CD4-positive, CD25-positive, alpha-beta regulatory T cell (primary cell): ENCODE measurements at regions not wholly inside any gene's neighbourhood (a gene's known extent, or its start where the extent isn't known, plus 50 kb on each side); places are given as distances from the start of the nearest gene placed in this dataset.

ENCODE experiments used
- ATAC-seq, 2 donors: fragments of 150-1000 bp; cut with Tn5 transposase; one replicate each; pipeline ENCODE4 v1.10.0; 2021; ENCODE audit warnings: low read depth in 2 of 2, moderate number of reproducible peaks in 2 of 2, moderate library complexity in 1 of 2
- DNase-seq, 3 donors: peaks; one replicate each; pipeline versions ENCODE4 v3.0.0 to v3.0.0-alpha.2; 2012 to 2022; ENCODE audit warnings: mixed read lengths in 1 of 3
- H3K27ac ChIP-seq: one replicate; pipeline ENCODE4 v1.7.0; 2013; ENCODE audit warnings: mild to moderate bottlenecking, low read length; ENCODE audit not compliant: insufficient read depth, poor library complexity, severe bottlenecking
- H3K27me3 ChIP-seq: one replicate; pipeline ENCODE4 v1.7.0; 2013; ENCODE audit warnings: low read length; ENCODE audit not compliant: control insufficient read depth, insufficient read depth
- H3K36me3 ChIP-seq: one replicate; pipeline ENCODE4 v1.7.0; 2013; ENCODE audit warnings: mild to moderate bottlenecking, low read length, moderate library complexity; ENCODE audit not compliant: control insufficient read depth, insufficient read depth
- H3K4me1 ChIP-seq: 2 replicates; pipeline ENCODE4 v1.7.0; 2013; ENCODE audit warnings: mild to moderate bottlenecking, low read length; ENCODE audit not compliant: insufficient read depth, control insufficient read depth, poor library complexity, severe bottlenecking
- H3K4me3 ChIP-seq: one replicate; pipeline ENCODE4 v1.7.0; 2013; ENCODE audit warnings: low read depth, mild to moderate bottlenecking, low read length, moderate library complexity
- H3K9me3 ChIP-seq, 2 experiments: 1 replicate in 1 of 2; 2 replicates in 1 of 2; pipeline ENCODE4 v1.7.0; 2013; ENCODE audit warnings: low read length in 2 of 2, mild to moderate bottlenecking in 1 of 2, moderate library complexity in 1 of 2; ENCODE audit not compliant: control insufficient read depth in 2 of 2
- H3K27ac Mint-ChIP-seq, 3 donors: one replicate each; pipeline ENCODE4 v1.8.0; 2020 to 2022; ENCODE audit warnings: mild to moderate bottlenecking in 3 of 3, mixed read lengths in 3 of 3, moderate library complexity in 2 of 3
- H3K27me3 Mint-ChIP-seq: one replicate; pipeline ENCODE4 v1.8.0; 2022; ENCODE audit warnings: mild to moderate bottlenecking, mixed read lengths
- H3K36me3 Mint-ChIP-seq: one replicate; pipeline ENCODE4 v1.8.0; 2020; ENCODE audit warnings: mixed read lengths
- H3K4me1 Mint-ChIP-seq, 4 donors: one replicate each; pipeline ENCODE4 v1.8.0; 2020 to 2022; ENCODE audit warnings: mixed read lengths in 4 of 4, mild to moderate bottlenecking in 1 of 4
- H3K4me3 Mint-ChIP-seq, 4 donors: one replicate each; pipeline ENCODE4 v1.8.0; 2020 to 2022; ENCODE audit warnings: mild to moderate bottlenecking in 4 of 4, mixed read lengths in 4 of 4, moderate library complexity in 3 of 4
- H3K9me3 Mint-ChIP-seq, 7 donors: one replicate each; pipeline ENCODE4 v1.8.0; 2020 to 2022; ENCODE audit warnings: mixed read lengths in 7 of 7, mild to moderate bottlenecking in 3 of 7, moderate library complexity in 2 of 7

DNA sequence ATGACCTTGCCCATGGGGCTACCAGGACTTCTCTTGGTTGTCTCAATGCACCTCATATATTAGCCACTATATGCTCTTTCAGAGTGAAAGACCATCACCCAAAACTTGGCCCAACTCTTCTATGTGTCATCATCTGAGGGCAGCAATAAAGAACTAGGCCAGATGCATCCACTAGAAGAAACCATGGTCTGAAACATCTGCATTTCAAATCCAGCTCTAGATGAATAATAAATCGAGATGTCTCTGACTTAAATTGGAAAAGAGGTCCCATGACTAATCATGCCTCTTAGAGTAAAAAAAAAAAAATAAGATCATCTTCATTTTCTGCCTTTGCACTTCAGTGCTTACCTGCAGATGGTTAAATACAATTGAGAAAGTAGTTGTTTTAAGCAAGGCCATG, 397.6 kb upstream of the PITX2 start:
- no peaks in the 10 kb centered on the region for H3K27me3 ChIP-seq
- H3K4me1 ChIP-seq = no peaks in the 10 kb centered on the region
- H3K27me3 Mint-ChIP-seq = no peaks in the 10 kb centered on the region
- H3K9me3 Mint-ChIP-seq = peaks cover 0 to 4% (median 0%) of the 10 kb centered on the region in 7 donors
- no peak overlapping the region for H3K27ac Mint-ChIP-seq
- no peak overlapping the region for H3K4me3 ChIP-seq
- H3K9me3 ChIP-seq = no peaks in the 10 kb centered on the region
- ATAC-seq (no peak), DNase-seq (no peak)
- no peaks in the 10 kb centered on the region for H3K36me3 ChIP-seq
- no peaks in the 10 kb centered on the region for H3K36me3 Mint-ChIP-seq
- no peaks in the 10 kb centered on the region for H3K4me1 Mint-ChIP-seq
- no peak overlapping the region for H3K4me3 Mint-ChIP-seq
- H3K27ac ChIP-seq = no peak overlapping the region

DNA sequence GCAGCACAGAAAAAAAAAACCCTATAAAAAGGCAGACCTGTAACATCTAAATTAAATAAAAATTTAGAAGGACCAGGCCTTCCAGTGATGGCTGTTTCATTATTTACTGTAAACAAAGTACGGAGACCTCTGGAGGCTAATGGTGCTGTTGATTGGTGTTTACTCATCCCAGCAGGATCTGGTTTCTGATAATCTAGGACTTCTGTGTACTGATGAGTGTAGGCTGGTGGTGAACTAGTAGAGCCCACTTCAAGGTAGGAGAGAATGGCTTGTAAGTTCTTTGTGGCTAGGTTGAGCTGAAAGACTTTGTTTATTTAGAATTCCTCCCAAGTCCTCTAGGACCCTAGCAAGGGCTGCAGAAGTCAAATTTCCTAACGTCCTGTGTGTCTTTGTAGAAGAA, 398.1 kb upstream of the PITX2 start:
- Histone ChIP-seq H3K27me3 (no peaks in the 10 kb centered on the region), H3K4me3 (no peak overlapping the region), H3K4me1 (no peaks in the 10 kb centered on the region), H3K27ac (no peak overlapping the region), H3K9me3 (no peaks in the 10 kb centered on the region), H3K36me3 (no peaks in the 10 kb centered on the region)
- ATAC-seq (no peak), DNase-seq (no peak)
- peaks cover 0 to 4% (median 1%) of the 10 kb centered on the region in 7 donors for H3K9me3 Mint-ChIP-seq
- H3K27me3 Mint-ChIP-seq = no peaks in the 10 kb centered on the region
- no peak overlapping the region for H3K4me3 Mint-ChIP-seq
- no peak overlapping the region for H3K27ac Mint-ChIP-seq
- no peaks in the 10 kb centered on the region for H3K4me1 Mint-ChIP-seq
- H3K36me3 Mint-ChIP-seq = no peaks in the 10 kb centered on the region

DNA sequence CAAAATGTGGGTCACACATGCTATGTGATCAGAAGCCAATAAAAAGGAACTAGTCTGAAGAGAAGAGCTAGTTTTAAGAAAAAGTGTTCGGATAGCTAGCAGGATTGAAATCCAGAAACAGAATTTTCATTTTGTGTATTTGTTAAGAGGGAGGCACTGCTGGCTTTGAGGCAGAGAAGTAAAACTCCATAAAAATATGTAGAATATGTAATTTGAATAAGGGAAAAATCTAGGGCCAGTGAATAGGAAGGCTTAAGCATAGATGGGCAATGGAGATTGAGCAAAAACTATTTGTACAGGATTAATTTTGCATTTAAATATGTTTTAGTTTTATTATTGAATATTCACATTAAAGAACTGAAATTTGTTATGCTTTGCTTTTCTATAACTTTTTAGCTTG, 399.9 kb upstream of the PITX2 start:
- Mint-ChIP-seq H3K27me3 (no peaks in the 10 kb centered on the region), H3K9me3 (peaks cover 0 to 6% (median 4%) of the 10 kb centered on the region in 7 donors), H3K36me3 (no peaks in the 10 kb centered on the region), H3K4me3 (no peak overlapping the region), H3K4me1 (no peaks in the 10 kb centered on the region), H3K27ac (no peak overlapping the region)
- H3K27me3 ChIP-seq = no peaks in the 10 kb centered on the region
- no peak for ATAC-seq
- H3K4me1 ChIP-seq = no peaks in the 10 kb centered on the region
- no peak overlapping the region for H3K4me3 ChIP-seq
- no peaks in the 10 kb centered on the region for H3K36me3 ChIP-seq
- H3K27ac ChIP-seq = no peak overlapping the region
- H3K9me3 ChIP-seq = no peaks in the 10 kb centered on the region
- DNase-seq = no peak

DNA sequence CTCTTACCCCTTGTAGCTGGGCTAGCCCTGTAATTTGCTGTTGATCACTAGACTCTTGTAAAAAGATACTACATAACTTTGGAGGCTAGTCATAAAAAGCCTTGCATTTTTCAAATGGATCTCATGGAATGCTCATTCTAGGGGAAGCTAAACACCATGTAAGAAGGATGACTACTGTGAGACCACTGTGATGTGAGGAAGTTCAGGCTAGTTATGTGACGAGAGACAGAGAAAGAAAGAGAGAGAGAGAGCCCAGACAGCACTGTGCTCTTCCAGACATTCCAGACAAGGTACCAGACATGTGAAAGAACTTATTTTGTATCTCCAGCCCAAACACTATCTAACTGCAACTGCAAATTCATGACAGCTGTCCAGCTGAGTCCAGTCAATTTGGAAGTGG, 404.6 kb upstream of the PITX2 start:
- Histone ChIP-seq H3K27me3 (no peaks in the 10 kb centered on the region), H3K4me3 (no peak overlapping the region), H3K36me3 (no peaks in the 10 kb centered on the region), H3K4me1 (no peaks in the 10 kb centered on the region), H3K9me3 (no peaks in the 10 kb centered on the region), H3K27ac (no peak overlapping the region)
- peaks cover 0 to 10% (median 3%) of the 10 kb centered on the region in 7 donors for H3K9me3 Mint-ChIP-seq
- H3K27me3 Mint-ChIP-seq = no peaks in the 10 kb centered on the region
- H3K27ac Mint-ChIP-seq = no peak overlapping the region
- no peaks in the 10 kb centered on the region for H3K36me3 Mint-ChIP-seq
- H3K4me1 Mint-ChIP-seq = no peaks in the 10 kb centered on the region
- ATAC-seq (no peak), DNase-seq (no peak)
- H3K4me3 Mint-ChIP-seq = no peak overlapping the region

DNA sequence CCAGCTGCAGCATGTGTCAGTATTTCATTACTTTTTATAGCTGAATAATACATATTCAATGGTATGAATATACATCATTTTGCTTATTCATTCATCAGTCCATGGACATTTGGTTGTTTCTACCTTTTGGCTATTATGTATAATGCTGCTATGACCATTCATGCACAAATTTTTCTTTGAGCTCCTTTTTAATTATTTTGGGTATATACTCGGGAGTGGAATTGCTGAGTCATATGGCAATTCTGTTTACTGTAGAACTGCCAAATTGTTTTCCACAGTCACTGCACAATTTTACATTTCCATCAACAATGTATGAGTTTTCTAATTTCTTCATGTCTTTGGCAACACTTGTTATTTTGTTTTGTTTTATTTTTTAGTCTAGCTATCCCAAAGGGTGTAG, 405.9 kb upstream of the PITX2 start:
- H3K4me1 Mint-ChIP-seq = no peaks in the 10 kb centered on the region
- no peaks in the 10 kb centered on the region for H3K36me3 Mint-ChIP-seq
- Histone ChIP-seq H3K9me3 (no peaks in the 10 kb centered on the region), H3K4me1 (no peaks in the 10 kb centered on the region), H3K36me3 (no peaks in the 10 kb centered on the region), H3K27me3 (no peaks in the 10 kb centered on the region), H3K4me3 (no peak overlapping the region), H3K27ac (no peak overlapping the region)
- no peaks in the 10 kb centered on the region for H3K27me3 Mint-ChIP-seq
- DNase-seq (no peak), ATAC-seq (no peak)
- H3K4me3 Mint-ChIP-seq = no peak overlapping the region
- no peak overlapping the region for H3K27ac Mint-ChIP-seq
- H3K9me3 Mint-ChIP-seq = peaks cover 0 to 10% (median 3%) of the 10 kb centered on the region in 7 donors

DNA sequence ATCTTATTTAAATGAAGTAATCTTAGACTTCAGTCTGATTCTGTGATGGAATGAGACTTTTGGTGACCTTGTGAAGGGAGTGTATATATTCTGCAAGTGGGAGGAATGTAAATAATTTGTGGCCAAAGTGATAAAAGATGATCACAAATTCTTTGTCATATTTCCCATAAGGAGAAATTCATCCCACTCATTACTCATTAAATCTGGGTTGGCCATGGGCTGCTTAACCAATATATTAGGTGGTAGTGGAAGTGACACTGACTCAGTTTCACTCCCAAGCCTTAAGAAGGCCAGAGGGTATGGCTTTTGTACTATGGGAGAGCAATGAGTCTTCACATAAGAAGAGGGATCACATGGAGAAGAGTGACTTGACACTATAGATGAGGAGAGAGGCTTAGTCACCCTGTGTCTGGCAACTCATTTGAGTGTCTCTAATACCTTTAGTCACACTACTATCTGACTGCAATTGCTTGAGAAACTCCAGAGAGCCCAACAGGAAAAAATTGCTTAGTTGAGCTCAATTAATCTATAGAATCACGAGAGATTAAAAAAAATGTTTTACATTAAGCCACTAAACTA, 408.2 kb upstream of the PITX2 start:
- no peak overlapping the region for H3K4me3 Mint-ChIP-seq
- H3K27ac ChIP-seq = no peak overlapping the region
- no peaks in the 10 kb centered on the region for H3K36me3 Mint-ChIP-seq
- no peak overlapping the region for H3K4me3 ChIP-seq
- DNase-seq (no peak), ATAC-seq (no peak)
- H3K36me3 ChIP-seq = no peaks in the 10 kb centered on the region
- H3K27ac Mint-ChIP-seq = no peak overlapping the region
- H3K4me1 ChIP-seq = no peaks in the 10 kb centered on the region
- H3K9me3 Mint-ChIP-seq = peaks cover 0 to 8% (median 3%) of the 10 kb centered on the region in 7 donors
- H3K27me3 ChIP-seq = no peaks in the 10 kb centered on the region
- no peaks in the 10 kb centered on the region for H3K4me1 Mint-ChIP-seq
- H3K27me3 Mint-ChIP-seq = no peaks in the 10 kb centered on the region
- no peaks in the 10 kb centered on the region for H3K9me3 ChIP-seq

DNA sequence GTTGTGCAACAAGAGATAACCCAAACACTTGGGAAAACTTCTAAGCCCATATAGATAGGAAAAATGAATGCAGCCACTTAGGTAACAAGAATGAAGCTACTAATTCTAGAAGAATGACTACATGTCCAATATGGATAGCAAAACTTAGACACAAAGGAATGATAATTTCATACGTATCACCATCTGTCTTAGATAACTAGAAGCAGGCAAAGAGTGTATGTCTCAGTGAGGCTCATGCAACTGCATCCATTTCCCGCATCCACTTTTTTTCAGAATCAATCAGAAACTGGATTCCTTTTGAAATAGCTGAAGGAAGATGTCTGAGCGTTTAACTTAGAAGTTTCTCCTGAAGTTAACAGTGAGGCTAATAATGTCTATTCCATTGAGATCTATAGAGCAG, 408.7 kb upstream of the PITX2 start:
- Histone ChIP-seq H3K27ac (no peak overlapping the region), H3K9me3 (no peaks in the 10 kb centered on the region), H3K36me3 (no peaks in the 10 kb centered on the region), H3K4me1 (no peaks in the 10 kb centered on the region), H3K4me3 (no peak overlapping the region), H3K27me3 (no peaks in the 10 kb centered on the region)
- Mint-ChIP-seq H3K9me3 (peaks cover 0 to 6% (median 3%) of the 10 kb centered on the region in 7 donors), H3K27me3 (no peaks in the 10 kb centered on the region), H3K4me3 (no peak overlapping the region), H3K36me3 (no peaks in the 10 kb centered on the region), H3K27ac (no peak overlapping the region), H3K4me1 (no peaks in the 10 kb centered on the region)
- no peak for DNase-seq
- no peak for ATAC-seq

DNA sequence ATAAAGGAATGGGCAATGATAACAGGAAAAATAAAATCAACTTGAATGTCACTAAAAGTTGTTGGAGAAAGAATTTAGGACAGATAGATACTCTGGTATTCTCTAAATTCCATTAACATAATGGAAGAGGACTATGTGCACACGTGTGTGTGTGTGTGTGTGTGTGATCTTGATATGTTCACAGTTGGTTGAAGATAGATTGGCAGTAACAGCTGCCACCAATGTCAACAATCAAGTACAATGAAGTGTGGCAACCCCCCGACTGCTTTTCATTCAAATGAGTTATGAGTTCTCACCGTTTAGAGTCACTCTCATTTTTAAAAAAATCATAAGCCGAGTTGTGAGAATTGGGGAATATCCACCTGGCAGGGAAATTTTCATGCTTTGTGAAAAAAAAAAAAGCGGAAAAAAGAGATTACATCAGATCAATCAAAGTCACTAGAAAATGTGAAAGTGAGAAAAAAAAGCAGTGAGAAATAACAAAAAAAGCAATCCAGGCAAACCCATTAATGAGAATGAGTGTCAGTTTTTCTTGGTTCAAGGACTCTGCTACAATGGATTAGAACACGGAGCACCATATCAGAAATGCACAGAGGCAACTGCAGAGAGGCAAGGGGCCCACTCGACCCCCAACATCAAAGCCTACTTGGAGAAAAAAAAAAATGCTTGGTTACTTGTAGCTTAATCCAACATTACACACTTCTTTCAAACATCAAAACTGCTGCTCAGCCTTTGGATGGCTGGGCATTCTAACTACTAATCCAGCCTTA, 414.9 kb upstream of the PITX2 start:
- no peaks in the 10 kb centered on the region for H3K36me3 ChIP-seq
- no peak overlapping the region for H3K27ac ChIP-seq
- no peak overlapping the region for H3K4me3 ChIP-seq
- Mint-ChIP-seq H3K36me3 (no peaks in the 10 kb centered on the region), H3K27me3 (no peaks in the 10 kb centered on the region), H3K27ac (no peak overlapping the region), H3K4me1 (no peaks in the 10 kb centered on the region), H3K9me3 (peaks cover 0 to 5% (median 0%) of the 10 kb centered on the region in 7 donors), H3K4me3 (no peak overlapping the region)
- H3K27me3 ChIP-seq = no peaks in the 10 kb centered on the region
- ATAC-seq (no peak), DNase-seq (no peak)
- H3K4me1 ChIP-seq = no peaks in the 10 kb centered on the region
- no peaks in the 10 kb centered on the region for H3K9me3 ChIP-seq
